ENCODE measurements at regions not wholly inside any gene's neighbourhood (a gene's known extent, or its start where the extent isn't known, plus 50 kb on each side); places are given as distances from the start of the nearest gene placed in this dataset.

- no peak for TF ChIP-seq CTCF (IDR thresholded peaks at IDR 0.05)
- no peak for TF ChIP-seq POLR2AphosphoS5 (IDR thresholded peaks at IDR 0.05; ENCODE audit: low read depth, low read length)
- no peak for TF ChIP-seq CHD2 (IDR thresholded peaks at IDR 0.05; ENCODE audit: low read length, partially characterized antibody)
- no peak for TF ChIP-seq EP300 (IDR thresholded peaks at IDR 0.05; ENCODE audit: borderline replicate concordance in 1 of 2, low read depth in 1 of 2, low read length in 1 of 2)
- TF ChIP-seq REST (IDR thresholded peaks at IDR 0.05; ENCODE audit: low read depth, low read length) = no peak
- no peak for TF ChIP-seq YY1 (IDR thresholded peaks at IDR 0.05; ENCODE audit: low read depth)
- no peak for TF ChIP-seq PBX3 (IDR thresholded peaks at IDR 0.05)
These were observed 319.2 kb upstream of the PCDH9 start for GRCh38 chr13:67549331-67549730.

Data from SK-N-SH (cell line).